SU-DHL-6 (cell line): ENCODE measurements at regions not wholly inside any gene's neighbourhood (a gene's known extent, or its start where the extent isn't known, plus 50 kb on each side); places are given as distances from the start of the nearest gene placed in this dataset.

ENCODE experiments used
- CTCF ChIP-seq: fragments of 200-600 bp; sonication (generic); IDR thresholded peaks from one replicate; pipeline ENCODE4 v1.5.1; 2017; ENCODE audit warnings: antibody characterized with exemption, mild to moderate bottlenecking, low read length, moderate library complexity; ENCODE audit not compliant: insufficient read depth, poor library complexity, severe bottlenecking
- EZH2phosphoT487 ChIP-seq: fragments of 200-600 bp; sonication (generic), shearing (Covaris generic); conservative IDR thresholded peaks from 2 replicates; pipeline ENCODE4 v1.6.1; 2018; ENCODE audit warnings: mild to moderate bottlenecking, antibody characterized with exemption, low read length, moderate library complexity, mixed read lengths

GRCh38 chr2:126788113-126788512 lies 110.6 kb upstream of the TEX51 start:
- no peak for TF ChIP-seq CTCF
- TF ChIP-seq EZH2phosphoT487: no peak
